Dermis microvascular lymphatic vessel endothelial cell (primary cell): ENCODE measurements at regions not wholly inside any gene's neighbourhood (a gene's known extent, or its start where the extent isn't known, plus 50 kb on each side); places are given as distances from the start of the nearest gene placed in this dataset.

Source experiments
- DNase-seq, 2 donors: peaks; one replicate each; pipeline versions ENCODE4 v3.0.0 to v3.0.0-alpha.2; 2010; ENCODE audit warnings: low read depth in 2 of 2

DNA sequence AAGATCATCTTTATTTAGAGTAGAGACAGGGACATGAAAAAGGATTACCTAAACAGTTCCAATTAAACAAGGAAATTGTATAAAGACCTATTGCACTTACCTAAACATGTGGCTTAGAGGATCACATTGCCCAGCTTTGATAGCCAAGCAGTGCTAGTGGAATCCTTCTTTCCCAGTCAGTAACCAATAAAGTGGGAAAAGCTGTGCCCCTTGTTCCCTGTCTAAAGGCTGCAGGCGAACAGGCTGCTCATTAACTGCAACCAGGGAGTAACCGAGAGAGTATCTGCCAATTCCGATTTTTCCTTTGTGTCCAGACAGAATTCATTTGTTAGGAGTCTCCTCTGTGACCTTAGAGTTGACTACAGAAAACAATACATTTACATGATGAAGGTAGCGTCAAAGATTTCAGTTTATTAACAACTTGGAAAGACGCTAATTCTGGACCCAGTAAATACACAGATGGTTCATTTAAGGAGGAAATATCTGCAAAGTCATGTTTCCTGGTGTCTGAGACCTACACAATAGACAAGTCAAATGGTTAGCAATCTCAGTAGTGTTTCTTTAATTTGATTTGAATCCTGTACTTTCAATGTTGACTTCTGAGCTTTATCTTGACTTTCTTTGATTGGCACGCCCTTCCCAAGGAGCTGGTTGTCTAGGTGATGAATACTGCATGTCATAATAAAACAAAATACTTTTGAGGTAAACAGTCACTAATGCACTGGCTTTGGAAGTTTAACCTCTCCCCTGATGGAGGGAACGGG, 57.3 kb upstream of the MET start:
- DNase-seq, result peak in 1 of 2 donors; percentile 85

DNA sequence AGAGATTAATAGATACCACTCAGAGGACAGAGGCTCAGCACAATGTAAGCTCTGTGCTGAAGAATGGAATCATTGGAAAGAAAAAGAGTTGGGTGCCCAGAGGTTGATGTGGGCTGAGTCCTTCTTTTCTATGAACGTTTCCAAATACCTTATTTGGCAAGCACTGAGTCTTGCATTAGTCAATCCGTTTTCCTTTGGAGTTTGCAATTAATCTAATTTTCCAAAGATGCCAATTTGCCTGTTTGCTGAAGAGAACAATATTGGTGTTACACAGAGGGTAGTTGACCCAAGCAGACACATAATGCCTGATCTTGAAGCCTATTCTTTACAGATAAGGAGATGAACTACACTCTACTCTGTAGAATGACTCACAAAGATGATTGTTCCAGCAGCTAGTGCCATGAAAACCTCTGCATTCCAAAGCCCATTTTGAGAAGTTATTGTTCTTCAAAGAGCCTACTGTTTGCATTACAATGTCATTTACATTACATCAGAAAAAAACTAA, 55.4 kb upstream of the MET start:
- peak in 1 of 2 donors; percentile 82 for DNase-seq

DNA sequence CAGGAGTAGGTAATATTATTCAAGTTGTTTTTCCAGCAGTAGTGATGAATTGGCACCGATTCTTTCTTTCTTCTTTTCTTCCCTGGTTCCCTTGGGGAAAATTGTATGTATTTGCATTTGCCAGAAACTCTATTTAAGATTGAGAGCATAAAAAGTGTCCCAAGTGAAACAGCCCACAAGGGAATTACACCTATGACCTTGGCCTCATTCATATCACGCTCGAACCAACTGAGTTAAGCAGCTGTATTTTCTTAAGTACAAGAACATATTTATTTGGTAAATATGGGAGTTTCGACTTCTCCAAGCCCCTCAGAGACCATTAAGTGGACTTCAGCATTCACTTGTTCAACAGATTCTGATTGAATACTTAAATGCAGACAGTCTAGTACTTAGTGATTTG, 54.1 kb upstream of the MET start:
- no peak for DNase-seq

DNA sequence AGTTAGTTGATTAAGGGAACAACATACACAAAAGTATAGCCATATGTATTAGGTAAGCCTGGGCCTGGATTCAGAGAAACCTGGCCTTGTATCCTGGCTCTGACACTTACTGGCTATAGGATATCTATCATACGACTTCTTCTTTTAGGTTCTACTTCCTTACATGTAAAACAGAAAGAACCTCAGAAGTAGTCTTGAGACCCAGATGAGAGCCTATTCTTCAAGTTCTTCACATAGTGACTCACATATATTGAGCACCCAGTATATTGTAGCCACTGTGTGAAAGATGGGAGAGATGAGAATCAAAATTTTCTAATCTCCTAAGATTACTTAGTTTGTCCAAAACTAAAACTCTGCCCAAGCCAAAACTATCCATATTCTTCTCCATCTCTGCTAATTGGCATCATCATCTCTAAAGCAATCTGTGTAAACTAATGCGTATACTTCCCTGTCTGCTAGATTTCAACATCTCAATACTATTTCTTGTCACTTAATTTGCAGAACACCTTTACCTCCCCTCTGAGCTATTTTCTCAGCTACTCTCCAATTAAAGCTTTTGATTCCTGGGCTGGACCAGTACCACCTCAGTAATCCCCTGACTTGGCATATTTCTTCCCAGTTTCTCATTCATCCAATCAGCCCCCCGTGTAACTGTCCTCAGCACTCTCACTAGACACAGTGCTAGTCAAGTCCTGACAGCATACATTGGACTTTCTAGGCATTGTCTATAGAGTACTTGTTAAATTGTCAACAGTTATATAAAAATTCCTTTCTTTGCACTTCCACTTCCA, 53.5 kb upstream of the MET start:
- no peak for DNase-seq

DNA sequence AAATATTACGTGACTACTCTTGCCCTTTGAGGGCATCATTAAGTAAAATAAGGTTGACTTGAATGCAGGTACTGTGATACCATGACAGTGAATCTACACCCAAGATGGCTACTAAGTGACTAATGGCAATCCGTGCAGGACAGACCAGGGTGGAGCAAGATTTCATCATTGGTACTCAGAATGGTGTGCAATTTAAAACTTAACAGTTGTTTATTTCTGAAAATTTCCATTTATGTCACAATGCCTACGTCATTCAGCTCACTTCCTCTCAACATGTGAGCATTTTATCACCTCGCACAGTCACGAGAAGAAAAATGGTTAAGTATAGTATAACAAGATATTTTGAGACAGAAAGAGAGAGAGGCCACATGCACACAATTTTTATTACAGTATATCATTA, 50.3 kb upstream of the MET start:
- no peak for DNase-seq
